Skeletal muscle satellite cell (primary cell): ENCODE measurements at regions not wholly inside any gene's neighbourhood (a gene's known extent, or its start where the extent isn't known, plus 50 kb on each side); places are given as distances from the start of the nearest gene placed in this dataset.

ENCODE experiments used
- H3K27me3 ChIP-seq: 2 replicates; pipeline ENCODE4 v1.7.0; 2013; ENCODE audit warnings: low read length; ENCODE audit not compliant: control insufficient read depth, insufficient read depth
- H3K36me3 ChIP-seq: 2 replicates; pipeline ENCODE4 v1.7.0; 2013; ENCODE audit warnings: mild to moderate bottlenecking, control low read depth, low read length; ENCODE audit not compliant: insufficient read depth
- H3K4me1 ChIP-seq: 2 replicates; pipeline ENCODE4 v1.7.0; 2013; ENCODE audit warnings: low read length; ENCODE audit not compliant: control insufficient read depth, insufficient read depth
- H3K4me2 ChIP-seq: 2 replicates; pipeline ENCODE4 v1.7.0; 2013; ENCODE audit warnings: mild to moderate bottlenecking, low read length
- H3K4me3 ChIP-seq: 2 replicates; pipeline ENCODE4 v1.7.0; 2013; ENCODE audit warnings: low read length
- H3K9ac ChIP-seq: 2 replicates; pipeline ENCODE4 v1.7.0; 2013; ENCODE audit warnings: mild to moderate bottlenecking, low read depth, low read length, moderate library complexity
- H3K9me3 ChIP-seq: replicated peaks from 2 replicates; pipeline ENCODE4 v1.7.0; 2013; ENCODE audit warnings: mild to moderate bottlenecking, control low read depth, low read length

DNA sequence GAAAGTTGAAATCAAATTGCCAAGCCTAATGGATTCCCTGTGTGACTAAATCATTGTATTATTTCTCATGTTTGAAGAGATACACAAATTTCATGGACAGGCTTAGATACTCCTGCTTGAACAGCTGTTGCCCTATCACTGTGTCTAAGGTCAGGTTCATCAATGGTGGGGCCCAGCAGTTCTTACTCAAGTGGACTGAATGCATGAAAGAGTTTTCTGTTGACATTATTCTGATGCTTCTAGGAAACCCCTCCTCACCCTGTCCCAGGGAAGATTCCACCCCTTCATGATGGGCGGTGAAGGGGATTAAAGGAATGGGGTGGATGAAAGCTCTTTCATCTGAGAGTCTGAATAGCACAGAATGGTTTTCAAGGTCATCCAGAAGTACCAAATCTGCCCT, 148.8 kb downstream of the INO80D start:
- no peak overlapping the region for H3K4me3 ChIP-seq
- H3K36me3 ChIP-seq: no peaks in the 10 kb centered on the region
- H3K4me2 ChIP-seq: no peak overlapping the region
- H3K9ac ChIP-seq: no peak overlapping the region
- no peaks in the 10 kb centered on the region for H3K27me3 ChIP-seq
- no peaks in the 10 kb centered on the region for H3K4me1 ChIP-seq
- no peaks in the 10 kb centered on the region for H3K9me3 ChIP-seq

DNA sequence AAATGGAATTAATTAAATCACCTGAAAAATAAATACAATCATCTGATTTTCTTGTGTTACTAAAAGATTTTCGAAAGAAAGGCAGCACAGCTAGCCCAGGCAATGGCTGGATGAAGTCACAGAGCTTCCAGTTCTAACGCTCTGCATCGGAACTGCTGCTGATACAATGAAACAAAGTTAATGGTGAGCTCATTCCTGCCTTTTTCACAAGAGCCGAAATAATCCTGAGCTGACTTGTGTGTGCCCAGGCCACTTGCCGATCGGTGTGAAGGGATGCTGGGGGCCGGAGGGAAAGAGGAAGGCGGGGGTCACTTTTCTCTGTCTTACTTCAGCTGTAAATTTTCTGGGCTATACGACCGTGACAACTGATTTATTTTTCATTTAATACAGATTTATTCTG, 149.5 kb downstream of the INO80D start:
- Histone ChIP-seq H3K36me3 (no peaks in the 10 kb centered on the region), H3K4me2 (peak overlapping the region; percentile 31), H3K4me3 (no peak overlapping the region), H3K9ac (no peak overlapping the region), H3K9me3 (no peaks in the 10 kb centered on the region), H3K27me3 (no peaks in the 10 kb centered on the region), H3K4me1 (no peaks in the 10 kb centered on the region)

DNA sequence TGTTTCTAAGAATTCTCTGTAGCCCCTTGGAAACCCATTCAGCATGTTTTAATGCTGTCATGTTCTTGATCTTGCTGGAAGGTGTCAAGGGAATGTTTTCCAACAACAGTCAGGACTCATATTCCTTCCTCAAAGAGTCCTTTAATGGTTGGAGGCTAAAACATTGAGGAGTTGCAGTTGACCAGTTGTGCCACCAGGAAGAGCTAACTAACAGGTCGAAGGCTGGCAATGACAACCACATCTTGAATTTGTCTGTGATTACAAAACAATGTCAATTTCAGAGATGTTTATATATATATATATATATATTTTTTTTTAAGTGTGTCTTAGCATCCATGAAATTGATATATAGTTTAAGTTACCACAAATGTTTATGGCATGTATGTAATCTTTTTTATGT, 151.5 kb downstream of the INO80D start:
- Histone ChIP-seq H3K4me2 (no peak overlapping the region), H3K27me3 (no peaks in the 10 kb centered on the region), H3K36me3 (no peaks in the 10 kb centered on the region), H3K9me3 (no peaks in the 10 kb centered on the region), H3K4me1 (peaks cover 9% of the 10 kb centered on the region), H3K9ac (no peak overlapping the region), H3K4me3 (no peak overlapping the region)

DNA sequence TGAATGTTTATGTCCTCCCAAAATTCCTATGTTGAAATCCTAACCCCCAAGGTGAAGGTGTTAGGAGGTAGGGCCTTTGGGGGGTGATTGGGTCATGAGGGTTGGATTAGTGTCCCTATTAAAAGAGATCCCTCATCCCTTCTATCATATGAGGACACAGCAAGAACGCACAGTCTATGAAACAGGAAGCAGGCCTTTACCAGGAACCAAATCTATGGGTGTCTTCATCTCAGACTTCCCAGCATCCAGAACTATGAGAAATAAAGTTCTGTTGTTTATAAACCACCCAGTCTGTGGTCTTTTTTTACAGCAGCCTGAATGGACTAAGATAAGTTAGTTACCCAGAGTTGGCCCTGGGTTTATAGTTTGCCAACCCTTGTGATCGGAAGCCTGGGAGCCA, 153.1 kb downstream of the INO80D start:
- H3K9me3 ChIP-seq: no peaks in the 10 kb centered on the region
- peaks cover 3% of the 10 kb centered on the region for H3K27me3 ChIP-seq
- no peak overlapping the region for H3K4me3 ChIP-seq
- H3K4me1 ChIP-seq: peaks cover 9% of the 10 kb centered on the region
- no peak overlapping the region for H3K9ac ChIP-seq
- no peak overlapping the region for H3K4me2 ChIP-seq
- H3K36me3 ChIP-seq: no peaks in the 10 kb centered on the region

DNA sequence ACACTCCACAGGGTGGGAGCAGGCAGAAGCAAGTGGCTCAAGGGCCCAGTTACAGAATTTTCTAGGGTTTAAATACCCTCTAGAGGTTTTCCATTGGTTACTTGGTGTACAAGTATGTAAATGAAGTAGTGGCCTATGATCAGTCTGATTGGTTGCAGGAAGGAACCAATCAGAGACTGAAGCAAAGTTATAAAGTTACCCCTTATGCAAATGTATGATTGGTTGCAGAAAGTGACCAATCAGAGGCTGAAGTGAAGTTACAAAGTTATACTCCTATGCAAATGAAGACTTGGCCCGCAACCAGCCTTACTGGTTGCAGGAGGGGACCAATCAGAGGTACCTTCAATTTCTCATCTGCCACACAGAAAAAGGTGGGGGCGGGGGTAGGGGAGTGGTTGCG, 154.6 kb downstream of the INO80D start:
- Histone ChIP-seq H3K9me3 (no peaks in the 10 kb centered on the region), H3K4me2 (no peak overlapping the region), H3K9ac (no peak overlapping the region)

DNA sequence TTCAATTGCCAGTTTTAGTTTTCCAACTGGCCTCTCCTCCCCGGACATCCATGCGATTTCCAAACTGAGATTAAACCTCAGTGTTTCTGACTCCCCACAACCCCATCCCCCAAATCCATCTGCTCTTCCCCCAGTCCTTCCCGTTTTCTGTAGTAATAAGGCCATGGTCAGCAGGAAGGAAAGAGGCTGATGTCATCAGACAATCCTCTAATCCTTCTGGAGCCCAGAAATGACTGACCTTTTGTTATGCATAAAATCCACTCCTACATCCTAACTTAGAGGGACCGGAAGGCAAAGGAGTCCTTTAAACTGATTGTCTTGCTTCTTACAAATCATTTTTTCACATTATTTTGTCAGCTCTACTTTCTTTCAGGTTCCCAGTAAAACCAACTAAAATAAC, 155.8 kb downstream of the INO80D start:
- Histone ChIP-seq H3K9ac (no peak overlapping the region), H3K27me3 (peaks cover 22% of the 10 kb centered on the region), H3K4me3 (no peak overlapping the region), H3K36me3 (no peaks in the 10 kb centered on the region), H3K4me2 (no peak overlapping the region), H3K4me1 (peaks cover 9% of the 10 kb centered on the region), H3K9me3 (no peaks in the 10 kb centered on the region)

More for the DNA sequence above, 154.6 kb downstream of the INO80D start:
- H3K36me3 ChIP-seq: no peaks in the 10 kb centered on the region
- peaks cover 9% of the 10 kb centered on the region for H3K4me1 ChIP-seq
- H3K27me3 ChIP-seq: peaks cover 16% of the 10 kb centered on the region
- no peak overlapping the region for H3K4me3 ChIP-seq

DNA sequence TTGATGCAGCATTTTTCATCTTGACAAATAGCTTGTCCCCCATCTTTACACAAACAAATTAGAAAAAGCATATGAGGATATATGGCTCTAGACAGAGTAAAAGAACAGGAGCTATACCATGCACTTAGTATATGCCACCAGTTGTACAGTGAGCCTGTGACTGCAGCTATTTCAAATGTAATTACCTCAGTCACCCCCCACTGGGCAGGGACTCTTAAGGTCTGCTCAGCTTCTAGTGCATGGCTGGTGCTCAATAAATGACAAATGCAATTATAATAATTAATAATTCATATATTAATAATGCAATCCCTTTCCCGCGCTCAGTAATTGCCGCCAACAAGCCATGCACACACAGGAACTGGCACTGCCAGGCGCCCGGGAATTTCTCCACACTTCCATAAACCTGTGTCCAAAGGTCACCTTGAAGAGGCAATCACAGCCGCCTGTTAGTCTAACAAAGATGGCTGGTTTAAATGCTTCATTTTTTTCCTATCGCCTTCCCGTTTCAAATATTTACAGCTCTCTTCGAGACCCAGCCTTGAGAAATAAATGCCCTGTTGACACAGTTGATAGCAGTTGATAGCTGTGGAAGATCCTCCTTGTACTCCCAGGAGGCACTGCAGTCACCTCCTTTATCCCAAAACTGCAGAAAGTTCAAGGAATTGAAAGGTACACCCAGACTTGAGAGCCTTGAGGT, 156.6 kb downstream of the INO80D start:
- Histone ChIP-seq H3K4me3 (no peak overlapping the region), H3K4me2 (no peak overlapping the region), H3K4me1 (peaks cover 9% of the 10 kb centered on the region), H3K9ac (no peak overlapping the region), H3K9me3 (no peaks in the 10 kb centered on the region), H3K27me3 (peaks cover 24% of the 10 kb centered on the region), H3K36me3 (no peaks in the 10 kb centered on the region)

DNA sequence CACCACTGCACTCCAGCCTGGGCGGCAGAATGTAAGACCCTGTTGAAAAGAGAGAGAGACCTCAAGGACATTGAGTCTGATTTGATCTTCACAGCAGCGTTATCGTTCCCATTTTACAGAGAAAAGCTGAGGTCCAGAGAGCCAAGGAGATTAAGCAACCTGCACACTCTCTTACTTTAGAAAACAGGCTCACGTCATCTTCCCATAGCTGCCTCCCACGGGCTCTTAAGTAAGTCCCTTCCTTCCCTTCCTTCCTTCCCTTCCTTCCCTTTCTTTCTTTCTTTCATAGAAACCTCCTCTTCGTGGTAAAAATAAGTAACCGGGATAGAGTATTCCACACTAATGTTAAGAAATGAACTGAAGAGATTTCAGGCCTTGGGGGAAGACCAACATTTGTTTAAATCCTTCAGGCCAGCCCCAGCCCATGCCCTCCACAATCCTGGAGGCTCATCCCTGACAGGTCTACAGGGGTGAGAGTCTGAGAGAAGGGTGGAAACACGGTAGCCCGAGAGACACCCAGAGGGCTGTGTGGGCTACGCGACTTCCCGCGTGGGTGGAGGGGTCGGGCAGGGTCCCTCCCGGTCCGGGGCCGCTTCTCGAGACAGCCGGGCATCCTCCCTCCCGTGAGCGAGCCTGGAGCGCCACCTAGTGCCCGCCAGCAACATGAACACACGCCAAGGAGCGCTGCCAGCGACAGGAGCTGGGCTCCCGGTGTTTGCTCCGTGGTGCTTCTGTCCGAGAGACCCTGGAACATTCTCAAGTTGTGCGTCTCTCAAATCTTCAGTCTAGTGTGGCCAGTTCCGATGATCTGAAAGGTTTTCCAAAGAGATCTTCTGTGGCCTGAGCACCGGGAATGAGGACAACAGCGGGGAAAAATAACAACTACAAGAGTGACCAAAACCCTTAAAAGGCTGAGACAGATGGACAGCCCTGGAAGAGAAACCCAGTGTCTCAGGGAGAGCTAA, 160.3 kb downstream of the INO80D start:
- peak overlapping the region; percentile 55 for H3K4me3 ChIP-seq
- peak overlapping the region; percentile 29 for H3K9ac ChIP-seq

DNA sequence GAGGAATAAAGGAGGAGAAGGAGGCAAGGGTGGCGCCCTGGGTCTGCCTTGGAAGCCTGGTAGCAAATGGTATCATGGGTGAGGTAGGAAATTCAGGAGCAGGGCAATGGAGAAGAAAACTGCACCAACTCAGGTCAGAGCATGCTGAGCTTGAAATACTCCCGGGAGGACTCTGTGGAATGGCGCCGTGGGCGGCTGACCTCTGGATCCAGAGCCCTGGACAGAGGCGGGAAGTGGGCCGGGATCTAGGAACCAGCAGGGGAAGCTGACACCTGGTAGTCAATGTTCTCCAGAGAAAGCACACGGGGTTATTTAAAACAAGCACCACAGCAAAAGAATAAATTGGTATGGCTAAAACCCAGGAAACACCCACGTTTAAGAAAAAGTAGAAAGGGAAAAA, 161.3 kb downstream of the INO80D start:
- H3K9me3 ChIP-seq: no peaks in the 10 kb centered on the region
- H3K9ac ChIP-seq: no peak overlapping the region
- H3K4me1 ChIP-seq: no peaks in the 10 kb centered on the region
- H3K27me3 ChIP-seq: peaks cover 50% of the 10 kb centered on the region
- no peaks in the 10 kb centered on the region for H3K36me3 ChIP-seq
- no peak overlapping the region for H3K4me3 ChIP-seq
- no peak overlapping the region for H3K4me2 ChIP-seq

More for the DNA sequence above, 160.3 kb downstream of the INO80D start:
- H3K4me1 ChIP-seq: peaks cover 8% of the 10 kb centered on the region
- H3K36me3 ChIP-seq: no peaks in the 10 kb centered on the region
- H3K9me3 ChIP-seq: no peaks in the 10 kb centered on the region
- H3K4me2 ChIP-seq: peak overlapping the region; percentile 78
- H3K27me3 ChIP-seq: peaks cover 45% of the 10 kb centered on the region

DNA sequence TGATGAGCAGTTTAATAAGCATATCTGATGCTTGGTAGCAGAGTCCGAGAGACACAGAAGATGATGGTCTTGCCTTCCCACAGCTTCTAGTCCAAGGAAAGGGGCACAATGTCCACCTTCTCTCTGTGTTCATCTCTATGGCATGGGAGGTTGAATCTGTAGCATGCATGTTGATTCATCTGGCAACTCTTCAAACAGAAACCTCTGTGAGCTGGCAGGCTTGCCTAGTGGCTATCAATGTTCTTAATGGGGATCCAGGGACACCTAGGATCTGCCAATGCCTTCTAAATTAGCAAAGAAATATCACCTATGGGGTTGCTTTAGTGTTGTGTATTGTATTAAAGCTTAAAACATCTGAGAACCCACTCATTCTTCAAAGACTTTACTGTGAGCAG, 170.8 kb downstream of the INO80D start:
- Histone ChIP-seq H3K4me1 (no peaks in the 10 kb centered on the region), H3K9me3 (no peaks in the 10 kb centered on the region), H3K36me3 (no peaks in the 10 kb centered on the region), H3K4me3 (no peak overlapping the region), H3K4me2 (no peak overlapping the region), H3K9ac (no peak overlapping the region), H3K27me3 (peaks cover 24% of the 10 kb centered on the region)

DNA sequence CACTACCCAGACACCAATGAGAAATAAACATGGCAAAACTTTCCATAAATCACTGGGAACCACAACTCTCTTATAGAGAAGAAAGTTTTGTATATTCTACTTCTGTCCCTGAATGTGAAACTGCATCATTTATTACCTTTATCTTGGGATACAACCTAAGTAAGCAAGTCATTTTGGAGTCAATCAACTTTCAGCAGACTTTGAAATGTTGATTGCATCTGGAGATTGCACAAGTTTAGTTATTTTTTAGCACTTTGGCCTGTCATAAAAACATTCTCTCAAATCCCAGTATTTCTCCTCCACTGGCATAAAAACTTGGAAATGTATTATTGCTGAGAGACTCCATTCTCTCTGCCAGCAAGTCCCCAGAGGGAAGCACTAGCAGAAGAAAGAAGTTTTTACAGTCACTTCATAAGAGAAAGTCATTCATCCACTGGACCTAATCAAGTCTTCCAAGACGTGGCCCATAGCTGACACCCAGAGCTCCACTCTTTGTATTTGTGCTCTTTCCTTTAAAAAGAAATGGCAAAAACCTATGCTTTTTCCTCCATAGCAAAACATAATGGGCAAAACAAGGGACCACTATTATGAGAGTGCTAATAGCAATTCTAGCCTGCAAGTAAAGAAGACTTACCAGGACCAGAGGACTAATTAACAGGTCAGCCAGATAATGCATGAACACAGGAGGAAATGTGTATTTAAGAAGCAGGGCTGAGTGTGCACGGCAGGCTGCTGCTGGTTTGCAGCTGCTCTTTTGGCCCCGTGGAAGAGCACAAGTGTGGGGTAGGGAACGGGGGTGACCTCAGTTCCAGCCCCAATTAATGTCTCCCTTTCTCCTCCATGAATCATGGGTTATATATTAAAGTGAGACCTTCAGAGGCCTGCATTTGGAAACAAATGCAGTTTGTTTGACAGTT, 171.5 kb downstream of the INO80D start:
- no peak overlapping the region for H3K9ac ChIP-seq
- no peaks in the 10 kb centered on the region for H3K9me3 ChIP-seq
- H3K36me3 ChIP-seq: no peaks in the 10 kb centered on the region
- no peak overlapping the region for H3K4me3 ChIP-seq
- no peaks in the 10 kb centered on the region for H3K4me1 ChIP-seq
- no peak overlapping the region for H3K4me2 ChIP-seq
- H3K27me3 ChIP-seq: peaks cover 27% of the 10 kb centered on the region
